ENCODE measurements at regions not wholly inside any gene's neighbourhood (a gene's known extent, or its start where the extent isn't known, plus 50 kb on each side); places are given as distances from the start of the nearest gene placed in this dataset.

- ChIA-PET CTCF (no interaction called here), POLR2A (no interaction called here)
- H3K4me1 Mint-ChIP-seq (ENCODE audit: insufficient read depth, unreplicated experiment) = no peaks in the 10 kb centered on the region
- TF ChIP-seq CTCF (IDR thresholded peaks at IDR 0.05; ENCODE audit: unreplicated experiment) = no peak
- H3K9me3 Mint-ChIP-seq (ENCODE audit: unreplicated experiment) = peaks cover 8% of the 10 kb centered on the region
- no TSS peak for BruUV-seq (replicated peaks)
- no peak overlapping the region for H3K4me3 Mint-ChIP-seq (ENCODE audit: unreplicated experiment)
- H3K36me3 Mint-ChIP-seq (ENCODE audit: insufficient read depth, unreplicated experiment) = no peaks in the 10 kb centered on the region
- H3K27me3 Mint-ChIP-seq (ENCODE audit: insufficient read depth, unreplicated experiment) = no peaks in the 10 kb centered on the region
- intact Hi-C loops (cut with micrococcal nuclease) = no loop called here
- no peak overlapping the region for H3K27ac Mint-ChIP-seq (ENCODE audit: low read depth, unreplicated experiment)
- DNase-seq (ENCODE audit: unreplicated experiment) = no peak
Observed at GRCh38 chr9:80114241-80114640, 542.5 kb downstream of the TLE4 start.

DNA sequence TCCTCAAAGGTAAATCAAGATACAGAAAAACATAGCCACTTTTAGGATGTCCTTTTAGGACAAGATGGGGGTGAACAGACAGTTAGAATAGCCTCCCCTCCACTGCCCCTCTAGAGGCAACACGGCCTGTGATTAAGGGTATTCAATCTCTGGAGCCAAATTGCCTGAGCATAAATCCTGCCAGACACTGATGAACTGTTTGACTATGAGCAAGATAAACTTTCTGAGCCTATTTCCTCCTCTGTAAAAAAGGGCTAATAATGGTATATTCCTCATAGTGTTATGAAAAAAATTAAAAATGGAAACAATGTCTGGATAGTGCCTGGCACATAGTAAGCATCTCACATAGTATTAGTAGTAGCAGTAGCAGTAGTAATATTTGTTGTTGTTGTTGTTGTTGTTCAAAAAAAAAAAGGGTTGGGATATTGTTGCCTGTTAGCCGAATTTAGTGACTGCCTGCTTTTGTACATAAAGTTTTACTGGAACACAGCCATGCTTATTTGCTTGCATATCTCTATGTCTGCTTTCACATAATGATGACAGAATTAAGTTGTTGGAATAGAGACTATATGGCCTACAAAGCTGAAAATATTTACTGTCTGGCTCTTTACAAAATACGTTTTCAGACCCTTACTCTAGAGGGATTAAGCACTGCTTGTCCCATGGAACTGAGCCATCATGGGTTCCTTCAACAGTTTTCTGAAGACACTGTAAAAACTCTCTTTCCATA, 536.3 kb downstream of the TLE4 start:
- Mint-ChIP-seq H3K27me3 (ENCODE audit: insufficient read depth, unreplicated experiment) (no peaks in the 10 kb centered on the region), H3K9me3 (ENCODE audit: unreplicated experiment) (no peaks in the 10 kb centered on the region), H3K27ac (ENCODE audit: low read depth, unreplicated experiment) (no peak overlapping the region), H3K4me1 (ENCODE audit: insufficient read depth, unreplicated experiment) (no peaks in the 10 kb centered on the region), H3K4me3 (ENCODE audit: unreplicated experiment) (no peak overlapping the region), H3K36me3 (ENCODE audit: insufficient read depth, unreplicated experiment) (no peaks in the 10 kb centered on the region)
- no peak for TF ChIP-seq CTCF (IDR thresholded peaks at IDR 0.05; ENCODE audit: unreplicated experiment)
- ChIA-PET POLR2A (no interaction called here), CTCF (interaction anchor here (0.7 kb wide), 1 partner anchor 17 kb away, joined by 3 read pairs; no protein-coding TSS in a partner anchor)
- no TSS peak for BruUV-seq (replicated peaks)
- DNase-seq (ENCODE audit: unreplicated experiment) = no peak
- intact Hi-C loops (cut with micrococcal nuclease) = no loop called here

GRCh38 chr9:80097476-80097875, 525.7 kb downstream of the TLE4 start:
- Mint-ChIP-seq H3K4me1 (ENCODE audit: insufficient read depth, unreplicated experiment) (no peaks in the 10 kb centered on the region), H3K36me3 (ENCODE audit: insufficient read depth, unreplicated experiment) (peaks cover 2% of the 10 kb centered on the region), H3K9me3 (ENCODE audit: unreplicated experiment) (no peaks in the 10 kb centered on the region), H3K27ac (ENCODE audit: low read depth, unreplicated experiment) (no peak overlapping the region), H3K4me3 (ENCODE audit: unreplicated experiment) (no peak overlapping the region), H3K27me3 (ENCODE audit: insufficient read depth, unreplicated experiment) (no peaks in the 10 kb centered on the region)
- no TSS peak for BruUV-seq (replicated peaks)
- TF ChIP-seq CTCF (IDR thresholded peaks at IDR 0.05; ENCODE audit: unreplicated experiment) = no peak
- ChIA-PET POLR2A (no interaction called here), CTCF (no interaction called here)
- intact Hi-C loops (cut with micrococcal nuclease) = no loop called here
- no peak for DNase-seq (ENCODE audit: unreplicated experiment)

GRCh38 chr9:80094176-80094771, 522.5 kb downstream of the TLE4 start:
- TF ChIP-seq CTCF (IDR thresholded peaks at IDR 0.05; ENCODE audit: unreplicated experiment) = no peak
- Mint-ChIP-seq H3K27me3 (ENCODE audit: insufficient read depth, unreplicated experiment) (no peaks in the 10 kb centered on the region), H3K4me3 (ENCODE audit: unreplicated experiment) (no peak overlapping the region), H3K9me3 (ENCODE audit: unreplicated experiment) (no peaks in the 10 kb centered on the region), H3K36me3 (ENCODE audit: insufficient read depth, unreplicated experiment) (peaks cover 7% of the 10 kb centered on the region), H3K27ac (ENCODE audit: low read depth, unreplicated experiment) (no peak overlapping the region), H3K4me1 (ENCODE audit: insufficient read depth, unreplicated experiment) (no peaks in the 10 kb centered on the region)
- intact Hi-C loops (cut with micrococcal nuclease) = no loop called here
- CTCF ChIA-PET = interaction anchor here (0.7 kb wide), 1 partner anchor 46 kb away, joined by 4 read pairs; no protein-coding TSS in a partner anchor
- no peak for DNase-seq (ENCODE audit: unreplicated experiment)
- BruUV-seq (replicated peaks) = no TSS peak
- POLR2A ChIA-PET = no interaction called here

Measured in MCF 10A (cell line).